ENCODE measurements at regions not wholly inside any gene's neighbourhood (a gene's known extent, or its start where the extent isn't known, plus 50 kb on each side); places are given as distances from the start of the nearest gene placed in this dataset.
A peak's percentile ranks its signal among the peaks of the same experiment; 100 is the strongest.

DNA sequence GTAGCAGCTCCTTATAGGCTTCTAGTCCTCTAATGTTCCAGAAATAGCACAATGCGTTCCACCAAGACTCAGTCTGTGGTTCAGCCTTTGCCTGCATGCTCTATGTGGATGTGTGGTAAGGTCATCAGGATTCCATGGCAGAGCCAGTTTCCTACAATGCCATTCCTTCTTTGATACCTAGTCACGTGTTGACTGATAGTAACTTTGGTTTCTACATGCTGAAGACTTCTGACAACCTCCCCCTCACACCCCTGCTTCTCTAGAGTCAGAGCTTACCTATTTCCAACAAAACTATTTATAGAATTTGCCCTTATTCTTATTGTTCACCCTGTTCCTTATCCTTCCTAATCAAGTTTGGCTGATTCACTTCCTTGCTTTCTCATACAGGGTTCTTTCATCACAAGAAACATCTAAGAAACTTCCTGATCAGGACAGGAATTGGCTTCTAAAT, 81.1 kb downstream of the CT47B1 start:
- no peak for ATAC-seq

DNA sequence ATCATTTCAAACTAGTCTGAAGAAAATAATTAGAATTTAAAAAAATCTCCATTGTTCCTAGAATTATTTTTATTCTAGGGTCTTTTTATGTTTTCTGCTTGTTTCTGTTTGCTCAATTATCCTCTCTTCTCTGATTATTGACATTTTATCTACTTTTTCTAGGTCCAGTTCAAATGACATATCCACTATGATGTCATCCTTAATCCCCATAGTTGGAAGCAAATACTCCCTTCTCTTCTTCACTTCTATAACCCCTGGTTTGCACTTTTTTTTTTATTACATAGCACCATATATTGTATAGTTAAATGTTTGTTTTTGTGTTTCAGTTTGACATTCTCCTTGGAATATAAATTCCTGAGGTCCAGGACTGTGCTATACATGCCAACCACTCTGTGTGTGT, 82.6 kb downstream of the CT47B1 start:
- DNase-seq (no peak), ATAC-seq (no peak)
- no peak overlapping the region for H3K4me3 ChIP-seq
- intact Hi-C loops (cut with DNase I): no loop called here
- TF ChIP-seq CTCF (IDR thresholded peaks at IDR 0.05): no peak
- no peaks in the 10 kb centered on the region for H3K9me3 ChIP-seq
- H3K27ac ChIP-seq: no peak overlapping the region
- H3K27me3 ChIP-seq: no peaks in the 10 kb centered on the region
- no peaks in the 10 kb centered on the region for H3K4me1 ChIP-seq
- no peaks in the 10 kb centered on the region for H3K36me3 ChIP-seq

More for the DNA sequence above, 81.1 kb downstream of the CT47B1 start:
- Histone ChIP-seq H3K4me1 (no peaks in the 10 kb centered on the region), H3K27ac (no peak overlapping the region), H3K4me3 (no peak overlapping the region), H3K36me3 (no peaks in the 10 kb centered on the region), H3K9me3 (no peaks in the 10 kb centered on the region), H3K27me3 (no peaks in the 10 kb centered on the region)
- TF ChIP-seq CTCF (IDR thresholded peaks at IDR 0.05): no peak
- intact Hi-C loops (cut with DNase I): no loop called here
- DNase-seq: no peak

DNA sequence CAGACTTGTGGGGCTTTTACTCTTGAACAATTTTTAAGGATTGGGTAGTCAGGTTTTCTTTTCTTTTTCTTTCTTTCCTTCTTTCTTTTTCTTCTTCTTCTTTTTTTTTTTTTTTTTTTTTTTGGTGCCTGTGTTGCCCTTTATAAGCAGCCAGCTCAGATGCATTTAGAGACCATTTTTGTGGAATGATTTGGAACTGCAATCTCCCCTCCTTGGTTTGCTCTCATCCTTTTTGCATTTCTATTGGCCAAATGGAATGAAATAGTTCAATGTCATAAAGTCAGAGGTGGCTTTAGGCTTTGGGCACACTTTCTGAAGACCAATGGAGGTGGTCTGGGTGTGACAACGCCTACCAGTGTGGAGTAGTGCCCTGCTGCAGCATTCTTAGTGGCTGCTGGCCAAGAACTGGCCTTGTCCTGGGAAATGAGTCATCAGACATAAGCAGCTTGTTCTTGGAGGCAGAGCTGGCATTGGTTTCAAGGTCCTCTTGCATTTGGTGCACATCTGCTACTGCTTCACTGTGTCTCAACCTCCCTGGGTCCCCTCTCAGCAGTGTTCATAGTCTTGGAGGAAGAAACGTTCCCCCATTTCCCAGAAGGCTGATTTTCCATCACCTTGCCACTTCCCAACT, 84.5 kb downstream of the CT47B1 start:
- intact Hi-C loops (cut with DNase I): no loop called here
- Histone ChIP-seq H3K27ac (no peak overlapping the region), H3K27me3 (no peaks in the 10 kb centered on the region), H3K9me3 (no peaks in the 10 kb centered on the region), H3K4me3 (no peak overlapping the region), H3K4me1 (no peaks in the 10 kb centered on the region), H3K36me3 (no peaks in the 10 kb centered on the region)
- ATAC-seq (peak; percentile 74), DNase-seq (peak in 1 of 4 donors; percentile 36)
- TF ChIP-seq CTCF (IDR thresholded peaks at IDR 0.05): no peak

DNA sequence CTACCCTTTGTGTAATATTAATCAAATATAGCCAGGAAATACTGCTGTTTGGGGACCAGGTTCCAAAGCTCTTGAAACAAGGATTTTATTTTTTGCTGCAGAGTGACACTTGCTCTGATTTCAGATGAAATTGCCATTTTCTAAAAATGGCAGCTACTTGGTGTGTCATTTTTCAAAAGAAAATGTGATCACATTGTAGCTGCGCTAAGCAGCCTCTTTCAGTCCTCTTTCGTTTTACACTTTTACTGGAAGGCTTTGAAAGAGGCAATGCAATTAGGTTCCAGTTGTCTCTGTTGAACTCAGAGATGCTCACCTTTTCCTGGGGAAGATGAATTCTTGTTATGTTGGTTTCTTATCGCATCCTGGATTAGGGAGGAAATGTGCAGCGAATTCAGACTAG, 85.1 kb downstream of the CT47B1 start:
- Histone ChIP-seq H3K4me1 (no peaks in the 10 kb centered on the region), H3K36me3 (no peaks in the 10 kb centered on the region), H3K9me3 (no peaks in the 10 kb centered on the region), H3K27ac (no peak overlapping the region), H3K4me3 (no peak overlapping the region), H3K27me3 (no peaks in the 10 kb centered on the region)
- no peak for TF ChIP-seq CTCF (IDR thresholded peaks at IDR 0.05)
- intact Hi-C loops (cut with DNase I): no loop called here
- DNase-seq: no peak
- no peak for ATAC-seq

DNA sequence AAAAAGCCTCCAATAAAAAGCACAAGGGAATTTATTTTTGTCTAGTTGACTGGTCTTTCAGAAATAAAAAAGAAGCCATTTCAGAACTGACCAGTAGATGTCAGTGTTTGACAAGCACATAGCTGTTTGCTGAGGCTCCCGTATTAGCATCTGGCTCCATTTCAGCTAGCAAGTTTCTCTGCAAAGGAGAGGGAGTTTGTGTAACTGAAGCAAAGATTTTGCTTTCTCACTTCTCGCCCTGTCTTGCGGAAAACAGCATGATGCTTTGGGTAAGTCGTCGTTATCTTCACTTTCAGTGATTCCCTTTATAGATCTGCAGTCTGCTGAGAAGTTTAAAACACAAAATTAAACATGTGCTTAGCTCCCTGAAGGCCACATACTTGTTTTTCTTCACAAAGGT, 85.5 kb downstream of the CT47B1 start:
- H3K9me3 ChIP-seq: no peaks in the 10 kb centered on the region
- peak; percentile 28 to 87 for TF ChIP-seq CTCF (IDR thresholded peaks at IDR 0.05)
- H3K27ac ChIP-seq: no peak overlapping the region
- intact Hi-C loops (cut with DNase I): no loop called here
- no peak overlapping the region for H3K4me3 ChIP-seq
- no peaks in the 10 kb centered on the region for H3K27me3 ChIP-seq
- H3K4me1 ChIP-seq: no peaks in the 10 kb centered on the region
- no peaks in the 10 kb centered on the region for H3K36me3 ChIP-seq
- ATAC-seq: peak; percentile 96
- peak in 2 of 4 donors; percentile 61 to 71 for DNase-seq

All from left lung (tissue), 4 donors.